ENCODE measurements at regions not wholly inside any gene's neighbourhood (a gene's known extent, or its start where the extent isn't known, plus 50 kb on each side); places are given as distances from the start of the nearest gene placed in this dataset.
"Not testable (repeated sequence)": the region's sequence is repeated elsewhere in the genome, so short reads cannot be mapped to it uniquely, and the experiment has no call there.

- no peak for DNase-seq (ENCODE audit: low read depth in 3 of 3, low spot score in 2 of 3)
Measured at GRCh38 chr7:12826079-12826478, 138.6 kb downstream of the ARL4A start.

GRCh38 chr7:12827219-12827821, 139.9 kb downstream of the ARL4A start:
- no peak for DNase-seq (ENCODE audit: low read depth in 3 of 3, low spot score in 2 of 3)

GRCh38 chr7:12827920-12828319, 140.5 kb downstream of the ARL4A start:
- DNase-seq (ENCODE audit: low read depth in 3 of 3, low spot score in 2 of 3), result no peak

- DNase-seq (ENCODE audit: low read depth in 3 of 3, low spot score in 2 of 3), result no peak
Measured at GRCh38 chr7:12831024-12831423, 143.6 kb downstream of the ARL4A start.

- DNase-seq (ENCODE audit: low read depth in 3 of 3, low spot score in 2 of 3), result no peak
Measured at GRCh38 chr7:12833829-12834228, 146.4 kb downstream of the ARL4A start.

GRCh38 chr7:12834782-12835181, 147.3 kb downstream of the ARL4A start:
- DNase-seq (ENCODE audit: low read depth in 3 of 3, low spot score in 2 of 3), result no peak

- no peak for DNase-seq (ENCODE audit: low read depth in 3 of 3, low spot score in 2 of 3)
Measured at GRCh38 chr7:12839508-12840153, 152.2 kb downstream of the ARL4A start.

- DNase-seq (ENCODE audit: low read depth in 3 of 3, low spot score in 2 of 3), result not testable (repeated sequence)
Measured at GRCh38 chr7:12844732-12845131, 157.3 kb downstream of the ARL4A start.

GRCh38 chr7:12847001-12847400, 159.6 kb downstream of the ARL4A start:
- no peak for DNase-seq (ENCODE audit: low read depth in 3 of 3, low spot score in 2 of 3)

GRCh38 chr7:12851142-12851541, 163.7 kb downstream of the ARL4A start:
- DNase-seq (ENCODE audit: low read depth in 3 of 3, low spot score in 2 of 3), result no peak

GRCh38 chr7:12851841-12852240, 164.4 kb downstream of the ARL4A start:
- DNase-seq (ENCODE audit: low read depth in 3 of 3, low spot score in 2 of 3), result no peak

GRCh38 chr7:12855036-12855435, 167.6 kb downstream of the ARL4A start:
- DNase-seq (ENCODE audit: low read depth in 3 of 3, low spot score in 2 of 3), result no peak

GRCh38 chr7:12859761-12860160, 172.3 kb downstream of the ARL4A start:
- DNase-seq (ENCODE audit: low read depth in 3 of 3, low spot score in 2 of 3), result no peak

GRCh38 chr7:12861070-12861469, 173.6 kb downstream of the ARL4A start:
- no peak for DNase-seq (ENCODE audit: low read depth in 3 of 3, low spot score in 2 of 3)

- no peak for DNase-seq (ENCODE audit: low read depth in 3 of 3, low spot score in 2 of 3)
Measured at GRCh38 chr7:12862146-12862545, 174.7 kb downstream of the ARL4A start.

GRCh38 chr7:12864470-12865046, 177.1 kb downstream of the ARL4A start:
- DNase-seq (ENCODE audit: low read depth in 3 of 3, low spot score in 2 of 3), result no peak

GRCh38 chr7:12865593-12865992, 178.2 kb downstream of the ARL4A start:
- no peak for DNase-seq (ENCODE audit: low read depth in 3 of 3, low spot score in 2 of 3)

GRCh38 chr7:12866207-12866606, 178.8 kb downstream of the ARL4A start:
- no peak for DNase-seq (ENCODE audit: low read depth in 3 of 3, low spot score in 2 of 3)

GRCh38 chr7:12868027-12868426, 180.6 kb downstream of the ARL4A start:
- DNase-seq (ENCODE audit: low read depth in 3 of 3, low spot score in 2 of 3), result no peak

GRCh38 chr7:12870219-12870618, 182.8 kb downstream of the ARL4A start:
- DNase-seq (ENCODE audit: low read depth in 3 of 3, low spot score in 2 of 3), result no peak

GRCh38 chr7:12872487-12872886, 185.1 kb downstream of the ARL4A start:
- DNase-seq (ENCODE audit: low read depth in 3 of 3, low spot score in 2 of 3), result no peak

GRCh38 chr7:12873571-12873970, 186.1 kb downstream of the ARL4A start:
- no peak for DNase-seq (ENCODE audit: low read depth in 3 of 3, low spot score in 2 of 3)
